AG08395 (cell line): ENCODE measurements at regions not wholly inside any gene's neighbourhood (a gene's known extent, or its start where the extent isn't known, plus 50 kb on each side); places are given as distances from the start of the nearest gene placed in this dataset.
A peak's percentile ranks its signal among the peaks of the same experiment; 100 is the strongest.
"Not testable (repeated sequence)": the region's sequence is repeated elsewhere in the genome, so short reads cannot be mapped to it uniquely, and the experiment has no call there.

Experiments used
- DNase-seq: peaks from one replicate; pipeline ENCODE4 v3.0.0; 2012; ENCODE audit warnings: mixed read lengths, low spot score

- DNase-seq: no peak
Measured at GRCh38 chr5:135776457-135776856, 58.0 kb upstream of the SLC25A48 start.

- no peak for DNase-seq
Measured at GRCh38 chr5:135761746-135762145, 72.7 kb upstream of the SLC25A48 start.

- DNase-seq: no peak
Measured at GRCh38 chr5:135759149-135759784, 75.2 kb upstream of the SLC25A48 start.

- DNase-seq: no peak
Measured at GRCh38 chr5:135753990-135754389, 80.5 kb upstream of the SLC25A48 start.

GRCh38 chr5:135750506-135750905, 84.0 kb upstream of the SLC25A48 start:
- DNase-seq: no peak

GRCh38 chr5:135747824-135748223, 86.6 kb upstream of the SLC25A48 start:
- DNase-seq: no peak

- no peak for DNase-seq
Measured at GRCh38 chr5:135745897-135746500, 88.5 kb upstream of the SLC25A48 start.

- DNase-seq: no peak
Measured at GRCh38 chr5:135743705-135744411, 90.6 kb upstream of the SLC25A48 start.

GRCh38 chr5:135743181-135743580, 91.3 kb upstream of the SLC25A48 start:
- no peak for DNase-seq

- not testable (repeated sequence) for DNase-seq
Measured at GRCh38 chr5:135742240-135742639, 92.2 kb upstream of the SLC25A48 start.

GRCh38 chr5:135741040-135741439, 93.4 kb upstream of the SLC25A48 start:
- DNase-seq: no peak

GRCh38 chr5:135740475-135740874, 94.0 kb upstream of the SLC25A48 start:
- no peak for DNase-seq

- no peak for DNase-seq
Measured at GRCh38 chr5:135739383-135739981, 95.0 kb upstream of the SLC25A48 start.

GRCh38 chr5:135738564-135738875, 95.9 kb upstream of the SLC25A48 start:
- DNase-seq: no peak

- DNase-seq: no peak
Measured at GRCh38 chr5:135737701-135738563, 96.5 kb upstream of the SLC25A48 start.

GRCh38 chr5:135736952-135737351, 97.5 kb upstream of the SLC25A48 start:
- DNase-seq: not testable (repeated sequence)

GRCh38 chr5:135735831-135736230, 98.6 kb upstream of the SLC25A48 start:
- no peak for DNase-seq

GRCh38 chr5:135734956-135735355, 99.5 kb upstream of the SLC25A48 start:
- DNase-seq: not testable (repeated sequence)

GRCh38 chr5:135731034-135731433, 103.4 kb upstream of the SLC25A48 start:
- not testable (repeated sequence) for DNase-seq

GRCh38 chr5:135730161-135730560, 104.3 kb upstream of the SLC25A48 start:
- not testable (repeated sequence) for DNase-seq

- DNase-seq: peak; percentile 23
Measured at GRCh38 chr5:135729321-135729786, 105.1 kb upstream of the SLC25A48 start.

GRCh38 chr5:135724617-135725016, 109.8 kb upstream of the SLC25A48 start:
- DNase-seq: no peak
